H1 (cell line): ENCODE measurements at regions not wholly inside any gene's neighbourhood (a gene's known extent, or its start where the extent isn't known, plus 50 kb on each side); places are given as distances from the start of the nearest gene placed in this dataset.

Experiments
- CTCF ChIA-PET: fragments of 300-600 bp; sonication (Branson Sonifier 250); formaldehyde crosslinking; loops from one replicate; lab custom pipeline; 2021; ENCODE audit not compliant: partially characterized antibody; lab: Charles Lee
- POLR2A ChIA-PET: fragments of 300-600 bp; sonication (Branson Sonifier 250); formaldehyde crosslinking; loops from one replicate; lab custom pipeline; 2021; ENCODE audit warnings: inconsistent platforms; ENCODE audit not compliant: partially characterized antibody; lab: Charles Lee
- DNase-seq, 2 experiments: peaks; one replicate each; pipeline versions ENCODE4 v3.0.0 to v3.0.0-alpha.2; 2010 to 2022; ENCODE audit warnings: low spot score in 2 of 2, low read depth in 1 of 2, mixed read lengths in 1 of 2
- FAIRE-seq: peaks from 2 replicates; lab custom pipeline; 2011; peaks lifted over from hg19 to GRCh38; lab: Jason Lieb, UNC
- H2AFZ ChIP-seq: 2 replicates; pipeline ENCODE4 v1.8.1; 2012; ENCODE audit warnings: low read length, inconsistent platforms
- H2AK5ac ChIP-seq: 2 replicates; pipeline ENCODE4 v1.6.1; 2013; ENCODE audit warnings: low read depth, low read length
- H2BK120ac ChIP-seq: replicated peaks from 2 replicates; pipeline ENCODE3; 2013; ENCODE audit warnings: low read depth, low read length, inconsistent platforms
- H2BK12ac ChIP-seq: 2 replicates; pipeline ENCODE4 v1.6.1; 2013; ENCODE audit warnings: low read depth, low read length
- H2BK15ac ChIP-seq: 2 replicates; pipeline ENCODE4 v1.6.1; 2013; ENCODE audit warnings: low read length
- H2BK20ac ChIP-seq: 2 replicates; pipeline ENCODE4 v1.6.1; 2013; ENCODE audit warnings: low read length
- H2BK5ac ChIP-seq: 2 replicates; pipeline ENCODE4 v1.6.1; 2013; ENCODE audit warnings: low read depth, low read length
- H3K14ac ChIP-seq: 2 replicates; pipeline ENCODE4 v1.6.1; 2013; ENCODE audit warnings: inconsistent platforms; ENCODE audit not compliant: insufficient read length
- H3K18ac ChIP-seq: 2 replicates; pipeline ENCODE4 v1.6.1; 2013; ENCODE audit warnings: low read length; ENCODE audit errors: extremely low read depth
- H3K23ac ChIP-seq: 2 replicates; pipeline ENCODE4 v1.6.1; 2013; ENCODE audit warnings: inconsistent platforms; ENCODE audit not compliant: insufficient read length
- H3K23me2 ChIP-seq: 2 replicates; pipeline ENCODE4 v1.6.1; 2013; ENCODE audit warnings: low read depth, low read length
- H3K27ac ChIP-seq: 2 replicates; pipeline ENCODE4 v1.6.1; 2011; ENCODE audit warnings: low read depth, low read length, inconsistent platforms
- H3K27me3 ChIP-seq, 4 experiments: replicated peaks in 1 of 4; 1 replicate in 1 of 4; 2 replicates in 3 of 4; pipeline versions ENCODE4 v1.6.1 to v1.8.1; 2011 to 2013; ENCODE audit warnings: low read length in 3 of 4, mild to moderate bottlenecking in 3 of 4, inconsistent platforms in 2 of 4, mixed read lengths in 2 of 4, moderate library complexity in 1 of 4; ENCODE audit not compliant: control insufficient read depth in 3 of 4, insufficient read depth in 3 of 4; ENCODE audit errors: extremely low read depth in 1 of 4
- H3K36me3 ChIP-seq, 4 experiments: 2 replicates each; pipeline versions ENCODE4 v1.6.1 to v1.8.1; 2011 to 2013; ENCODE audit warnings: mild to moderate bottlenecking in 4 of 4, low read length in 3 of 4, moderate library complexity in 2 of 4, control low read depth in 1 of 4, inconsistent platforms in 1 of 4; ENCODE audit not compliant: insufficient read depth in 4 of 4, control insufficient read depth in 2 of 4
- H3K4ac ChIP-seq: replicated peaks from 2 replicates; pipeline ENCODE3; 2013; ENCODE audit warnings: low read length, low read depth, mixed read lengths, inconsistent platforms; ENCODE audit not compliant: insufficient read length
- H3K4me1 ChIP-seq, 4 experiments: replicated peaks in 1 of 4; 1 replicate in 1 of 4; 2 replicates in 3 of 4; pipeline versions ENCODE4 v1.6.1 to v1.8.1; 2011 to 2013; ENCODE audit warnings: low read length in 3 of 4, inconsistent platforms in 2 of 4, mixed read lengths in 1 of 4; ENCODE audit not compliant: insufficient read depth in 4 of 4, control insufficient read depth in 3 of 4
- H3K4me2 ChIP-seq, 2 experiments: 2 replicates each; pipeline versions ENCODE4 v1.6.1 to v1.8.1; 2011 to 2013; ENCODE audit warnings: low read depth in 2 of 2, low read length in 2 of 2, control low read depth in 1 of 2, inconsistent platforms in 1 of 2, mild to moderate bottlenecking in 1 of 2; ENCODE audit not compliant: insufficient read depth in 1 of 2
- H3K4me3 ChIP-seq, 4 experiments: fragments of 200-600, 300-600 bp in 1 of 4; sonication (generic), shearing (Covaris generic), sonication (Bioruptor Twin) in 1 of 4; 2 replicates each; pipeline versions ENCODE4 v1.5.1 to v1.8.1; 2011 to 2016; ENCODE audit warnings: low read length in 4 of 4, low read depth in 3 of 4, control low read depth in 2 of 4, inconsistent platforms in 2 of 4, mild to moderate bottlenecking in 2 of 4, mixed read lengths in 1 of 4, moderate library complexity in 1 of 4; ENCODE audit not compliant: insufficient read depth in 2 of 4; ENCODE audit errors: extremely low read depth in 1 of 4
- H3K56ac ChIP-seq: replicated peaks from 2 replicates; pipeline ENCODE3; 2013; ENCODE audit warnings: low read depth, mild to moderate bottlenecking, mixed read lengths, low read length, inconsistent platforms; ENCODE audit not compliant: insufficient read length
- H3K79me1 ChIP-seq: 2 replicates; pipeline ENCODE4 v1.6.1; 2013; ENCODE audit warnings: low read depth, low read length, control low read depth
- H3K79me2 ChIP-seq, 2 experiments: 2 replicates each; pipeline versions ENCODE4 v1.6.1 to v1.8.1; 2012 to 2013; ENCODE audit warnings: low read length in 2 of 2, mild to moderate bottlenecking in 2 of 2, inconsistent platforms in 1 of 2; ENCODE audit not compliant: insufficient read depth in 2 of 2, control insufficient read depth in 1 of 2
- H3K9ac ChIP-seq, 4 experiments: replicated peaks in 1 of 4; 1 replicate in 1 of 4; 2 replicates in 3 of 4; pipeline versions ENCODE4 v1.6.1 to v1.8.1; 2011 to 2013; ENCODE audit warnings: low read depth in 3 of 4, low read length in 3 of 4, control low read depth in 2 of 4, mild to moderate bottlenecking in 2 of 4, moderate library complexity in 2 of 4, inconsistent platforms in 1 of 4; ENCODE audit errors: extremely low read depth in 1 of 4
- H3K9me3 ChIP-seq, 2 experiments: 2 replicates each; pipeline versions ENCODE4 v1.6.1 to v1.8.1; 2012 to 2013; ENCODE audit warnings: mild to moderate bottlenecking in 2 of 2, moderate library complexity in 2 of 2, control low read depth in 1 of 2, inconsistent platforms in 1 of 2, low read depth in 1 of 2, low read length in 1 of 2, mixed read lengths in 1 of 2; ENCODE audit not compliant: insufficient read depth in 2 of 2
- H4K20me1 ChIP-seq, 2 experiments: replicated peaks in 1 of 2; 2 replicates each; pipeline versions ENCODE3 to v1.8.1; 2011 to 2013; ENCODE audit warnings: inconsistent platforms in 2 of 2, low read length in 2 of 2, mild to moderate bottlenecking in 1 of 2; ENCODE audit not compliant: insufficient read depth in 2 of 2, control insufficient read depth in 1 of 2
- H4K5ac ChIP-seq: 2 replicates; pipeline ENCODE4 v1.6.1; 2013; ENCODE audit warnings: low read length, low read depth, mixed read lengths, inconsistent platforms; ENCODE audit not compliant: insufficient read length
- H4K8ac ChIP-seq: 2 replicates; pipeline ENCODE4 v1.8.0; 2013; ENCODE audit warnings: mild to moderate bottlenecking, moderate library complexity, low read length, inconsistent platforms; ENCODE audit not compliant: insufficient read depth; ENCODE audit errors: extremely low read depth
- H4K91ac ChIP-seq: replicated peaks from 2 replicates; pipeline ENCODE3; 2013; ENCODE audit warnings: low read length, mixed read lengths, inconsistent platforms; ENCODE audit not compliant: insufficient read length
- CBX5 ChIP-seq: fragments of 300-800, 300-1000 bp; sonication (generic); IDR thresholded peaks from 2 replicates; pipeline ENCODE4 v1.7.1; 2016; ENCODE audit warnings: antibody characterized with exemption, low read length, low read depth
- EZH2 ChIP-seq: fragments of 200-600 bp; sonication (generic); IDR thresholded peaks from 2 replicates; pipeline ENCODE4 v1.7.1; 2012; ENCODE audit warnings: low read depth, mild to moderate bottlenecking, moderate library complexity, low read length, inconsistent platforms; ENCODE audit not compliant: severe bottlenecking
- FOSL1 ChIP-seq: IDR thresholded peaks from 2 replicates; pipeline ENCODE4 v1.6.1; 2011; ENCODE audit warnings: mild to moderate bottlenecking, low read depth, low read length, moderate library complexity; ENCODE audit not compliant: insufficient read depth
- HDAC6 ChIP-seq: IDR thresholded peaks from one replicate; pipeline ENCODE4 v1.7.1; 2012; ENCODE audit warnings: low read depth, mild to moderate bottlenecking, inconsistent platforms, low read length, moderate library complexity
- RNF2 ChIP-seq: fragments of 200-900, 300-1000 bp; sonication (generic); IDR thresholded peaks from 2 replicates; pipeline ENCODE4 v1.7.1; 2016; ENCODE audit warnings: borderline replicate concordance, low read depth, mild to moderate bottlenecking, antibody characterized with exemption, low read length; ENCODE audit not compliant: poor library complexity, severe bottlenecking; ENCODE audit errors: missing control alignments
- SP1 ChIP-seq: IDR thresholded peaks from 2 replicates; pipeline ENCODE4 v1.6.1; 2011; ENCODE audit warnings: low read depth, low read length
- SP2 ChIP-seq: IDR thresholded peaks from 2 replicates; pipeline ENCODE4 v1.6.1; 2012; ENCODE audit warnings: mild to moderate bottlenecking, low read length, inconsistent platforms
- SP4 ChIP-seq: IDR thresholded peaks from 2 replicates; pipeline ENCODE4 v1.6.1; 2012; ENCODE audit warnings: low read length, inconsistent platforms
- SUZ12 ChIP-seq: fragments of 200-600 bp; sonication (generic); IDR thresholded peaks from 2 replicates; pipeline ENCODE4 v1.6.1; 2012; ENCODE audit warnings: mild to moderate bottlenecking, inconsistent platforms, low read length, moderate library complexity, mixed read lengths
- TCF12 ChIP-seq: IDR thresholded peaks from 2 replicates; pipeline ENCODE4 v1.6.1; 2011; ENCODE audit warnings: low read depth, mild to moderate bottlenecking, low read length
- WGBS, 2 experiments: shearing (Covaris generic) in 1 of 2; methylation state at CpG; one replicate each; pipeline versions ENCODE4 v1.1.6 to v1.1.7; 2013 to 2015; ENCODE audit warnings: low lambda C conversion rate in 2 of 2, mixed read lengths in 2 of 2, inconsistent platforms in 1 of 2, low coverage in 1 of 2, missing lambda C conversion rate in 1 of 2; ENCODE audit not compliant: insufficient replicate concordance in 2 of 2, insufficient coverage in 1 of 2, insufficient read length in 1 of 2; ENCODE audit errors: extremely low coverage in 1 of 2, missing lambda C conversion rate in 1 of 2; 5-methylcytosine and 5-hydroxymethylcytosine counted together
- TF ChIP-seq, protein P1 (sequence below): IDR thresholded peaks from 2 replicates; pipeline ENCODE4 v1.6.1; 2011; ENCODE audit warnings: low read depth, mild to moderate bottlenecking, low read length; ENCODE audit not compliant: insufficient read depth
- TF ChIP-seq, protein P2 (sequence below): IDR thresholded peaks from 2 replicates; pipeline ENCODE4 v1.6.1; 2012; ENCODE audit warnings: inconsistent platforms

DNA sequence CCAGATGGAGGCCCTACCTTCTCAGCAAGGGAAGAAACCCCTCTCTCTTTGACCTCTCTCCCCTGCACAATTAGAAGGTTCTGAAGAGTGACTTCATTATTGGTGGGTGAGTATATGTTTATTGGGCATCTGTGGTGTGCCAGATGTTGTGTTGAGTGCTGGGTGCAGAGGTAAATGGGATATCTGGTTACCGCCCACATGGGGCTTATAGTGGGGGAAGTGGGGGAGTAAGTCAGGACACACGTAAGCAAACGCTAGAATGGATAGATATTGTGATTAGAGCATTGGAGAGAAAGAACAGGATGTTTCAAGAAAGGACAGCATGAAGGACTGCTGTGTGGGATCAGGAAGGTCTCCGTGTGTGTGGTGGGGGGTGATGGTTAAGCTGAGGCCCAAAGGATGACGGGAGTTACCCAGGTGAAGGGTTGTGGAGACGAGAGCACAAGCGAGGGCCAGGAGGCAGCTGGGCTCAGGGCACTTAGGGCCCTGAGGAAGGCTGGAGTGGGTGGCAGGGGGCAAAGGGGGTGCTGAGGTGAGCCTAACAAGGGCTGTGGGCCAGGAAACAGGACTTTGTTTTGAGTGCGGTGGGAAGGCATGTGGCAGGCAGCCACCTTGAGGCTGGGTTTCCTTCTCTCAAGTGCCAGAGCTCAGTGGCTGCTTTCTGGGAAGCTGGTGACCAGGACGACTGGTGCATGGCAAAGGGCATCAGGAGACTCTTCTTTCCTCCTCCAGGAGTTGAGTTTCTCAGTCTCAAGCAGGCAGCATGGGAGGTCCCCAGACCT, 299.9 kb downstream of the RPS24 start:
- Histone ChIP-seq H3K79me2 (no peaks in the 10 kb centered on the region), H3K23me2 (no peaks in the 10 kb centered on the region), H3K9ac (no peak overlapping the region), H2BK12ac (no peak overlapping the region), H2BK5ac (no peak overlapping the region), H3K27ac (no peak overlapping the region), H3K4me1 (peaks cover 0 to 3% (median 0%) of the 10 kb centered on the region in 4 experiments; a peak in 2 of 7 replicates), H2BK15ac (no peak overlapping the region), H3K4ac (no peak overlapping the region), H3K18ac (no peak overlapping the region), H3K9me3 (no peaks in the 10 kb centered on the region), H4K91ac (no peak overlapping the region), H2BK20ac (no peak overlapping the region), H3K56ac (no peak overlapping the region), H3K4me3 (no peak overlapping the region), H3K79me1 (no peaks in the 10 kb centered on the region), H4K20me1 (no peaks in the 10 kb centered on the region), H3K27me3 (no peaks in the 10 kb centered on the region; a peak in 1 of 7 replicates), H2AFZ (no peak overlapping the region), H3K14ac (no peak overlapping the region), H3K36me3 (no peaks in the 10 kb centered on the region), H2AK5ac (no peak overlapping the region), H4K5ac (no peak overlapping the region), H4K8ac (no peak overlapping the region), H3K4me2 (no peak overlapping the region), H2BK120ac (no peak overlapping the region), H3K23ac (no peak overlapping the region)
- ChIA-PET POLR2A (no interaction called here), CTCF (no interaction called here)
- DNase-seq (no peak), FAIRE-seq (no peak)
- WGBS, 2 experiments, result 86% methylated on average over 9 of the region's 9 CpGs; no CpG with 5 or more reads in 1 of the 2 experiments
- TF ChIP-seq SUZ12 (no peak), HDAC6 (no peak), SP2 (no peak), CBX5 (no peak), RNF2 (no peak), TCF12 (no peak), SP1 (no peak), EZH2 (no peak), SP4 (no peak), FOSL1 (no peak)
- TF ChIP-seq, protein P1, sequence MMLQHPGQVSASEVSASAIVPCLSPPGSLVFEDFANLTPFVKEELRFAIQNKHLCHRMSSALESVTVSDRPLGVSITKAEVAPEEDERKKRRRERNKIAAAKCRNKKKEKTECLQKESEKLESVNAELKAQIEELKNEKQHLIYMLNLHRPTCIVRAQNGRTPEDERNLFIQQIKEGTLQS, result no peak
- TF ChIP-seq, protein P2, sequence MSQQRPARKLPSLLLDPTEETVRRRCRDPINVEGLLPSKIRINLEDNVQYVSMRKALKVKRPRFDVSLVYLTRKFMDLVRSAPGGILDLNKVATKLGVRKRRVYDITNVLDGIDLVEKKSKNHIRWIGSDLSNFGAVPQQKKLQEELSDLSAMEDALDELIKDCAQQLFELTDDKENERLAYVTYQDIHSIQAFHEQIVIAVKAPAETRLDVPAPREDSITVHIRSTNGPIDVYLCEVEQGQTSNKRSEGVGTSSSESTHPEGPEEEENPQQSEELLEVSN, result no peak
